ENCODE measurements at regions not wholly inside any gene's neighbourhood (a gene's known extent, or its start where the extent isn't known, plus 50 kb on each side); places are given as distances from the start of the nearest gene placed in this dataset.
"Not testable (repeated sequence)": the region's sequence is repeated elsewhere in the genome, so short reads cannot be mapped to it uniquely, and the experiment has no call there.

- no peak for DNase-seq (ENCODE audit: low read depth)
These were observed 77.6 kb upstream of the IPO5 start for GRCh38 chr13:97875911-97876310.

GRCh38 chr13:97878431-97879375 is 74.8 kb upstream of the IPO5 start:
- DNase-seq (ENCODE audit: low read depth): peak; percentile 23

GRCh38 chr13:97879646-97880310 is 73.7 kb upstream of the IPO5 start:
- DNase-seq (ENCODE audit: low read depth): peak; percentile 94

- DNase-seq (ENCODE audit: low read depth): peak; percentile 23
These were observed 73.2 kb upstream of the IPO5 start for GRCh38 chr13:97880311-97880675.

GRCh38 chr13:97881556-97881955 is 71.9 kb upstream of the IPO5 start:
- DNase-seq (ENCODE audit: low read depth): no peak

- DNase-seq (ENCODE audit: low read depth): no peak
These were observed 70.1 kb upstream of the IPO5 start for GRCh38 chr13:97883396-97883795.

GRCh38 chr13:97884707-97885468 is 68.6 kb upstream of the IPO5 start:
- no peak for DNase-seq (ENCODE audit: low read depth)

GRCh38 chr13:97885641-97886040 is 67.8 kb upstream of the IPO5 start:
- no peak for DNase-seq (ENCODE audit: low read depth)

GRCh38 chr13:97889803-97890202 is 63.7 kb upstream of the IPO5 start:
- peak; percentile 14 for DNase-seq (ENCODE audit: low read depth)

GRCh38 chr13:97890573-97890972 is 62.9 kb upstream of the IPO5 start:
- no peak for DNase-seq (ENCODE audit: low read depth)

GRCh38 chr13:97891964-97892363 is 61.5 kb upstream of the IPO5 start:
- DNase-seq (ENCODE audit: low read depth): not testable (repeated sequence)

- peak; percentile 86 for DNase-seq (ENCODE audit: low read depth)
These were observed 60.8 kb upstream of the IPO5 start for GRCh38 chr13:97892717-97893116.

- no peak for DNase-seq (ENCODE audit: low read depth)
These were observed 58.1 kb upstream of the IPO5 start for GRCh38 chr13:97895383-97895782.

GRCh38 chr13:97896446-97896845 is 57.0 kb upstream of the IPO5 start:
- no peak for DNase-seq (ENCODE audit: low read depth)

GRCh38 chr13:97901716-97902115 is 51.8 kb upstream of the IPO5 start:
- DNase-seq (ENCODE audit: low read depth): no peak

All from ELR (cell line).